MCF 10A (cell line): ENCODE measurements at regions not wholly inside any gene's neighbourhood (a gene's known extent, or its start where the extent isn't known, plus 50 kb on each side); places are given as distances from the start of the nearest gene placed in this dataset.

Experiments
- BruUV-seq: library from RNA; stranded (reverse); fragments of 400-500 nt; replicated peaks from 2 replicates; lab custom pipeline; 2021; lab: Mats Ljungman, UMichigan
- CTCF ChIA-PET: fragments of 300-600 bp; sonication (Branson Sonifier 250); formaldehyde crosslinking; extraction: SDS; loops from one replicate; lab custom pipeline; 2021; ENCODE audit warnings: antibody characterized with exemption, inconsistent platforms; lab: Yijun Ruan, JAX
- POLR2A ChIA-PET: fragments of 300-600, 350-650 bp; sonication (Branson Sonifier 250); formaldehyde crosslinking; extraction: SDS; loops from one replicate; lab custom pipeline; 2020; ENCODE audit warnings: antibody characterized with exemption, inconsistent platforms; lab: Yijun Ruan, JAX
- DNase-seq: peaks from one replicate; pipeline ENCODE4 v3.0.0-alpha.2; 2018; ENCODE audit not compliant: unreplicated experiment
- H3K27ac Mint-ChIP-seq: one replicate; pipeline ENCODE4 v1.8.0; 2022; ENCODE audit warnings: mild to moderate bottlenecking, low read depth, mixed read lengths; ENCODE audit not compliant: unreplicated experiment
- H3K27me3 Mint-ChIP-seq: one replicate; pipeline ENCODE4 v1.8.0; 2022; ENCODE audit warnings: mixed read lengths; ENCODE audit not compliant: insufficient read depth, unreplicated experiment
- H3K36me3 Mint-ChIP-seq: one replicate; pipeline ENCODE4 v1.8.0; 2022; ENCODE audit warnings: mild to moderate bottlenecking, moderate library complexity, mixed read lengths; ENCODE audit not compliant: insufficient read depth, unreplicated experiment
- H3K4me1 Mint-ChIP-seq: one replicate; pipeline ENCODE4 v1.8.0; 2022; ENCODE audit warnings: mixed read lengths; ENCODE audit not compliant: insufficient read depth, unreplicated experiment
- H3K4me3 Mint-ChIP-seq: one replicate; pipeline ENCODE4 v1.8.0; 2022; ENCODE audit warnings: mild to moderate bottlenecking, moderate library complexity, mixed read lengths; ENCODE audit not compliant: unreplicated experiment
- H3K9me3 Mint-ChIP-seq: one replicate; pipeline ENCODE4 v1.8.0; 2022; ENCODE audit warnings: mixed read lengths; ENCODE audit not compliant: unreplicated experiment
- CTCF ChIP-seq: fragments of 200-600 bp; IDR thresholded peaks from one replicate; pipeline ENCODE4 v1.8.0; 2022; ENCODE audit warnings: antibody characterized with exemption, mild to moderate bottlenecking; ENCODE audit not compliant: unreplicated experiment
- intact Hi-C: fragments of 100-400 bp; cut with micrococcal nuclease; formaldehyde crosslinking; loops from 2 replicates; pipeline ENCODE4 v1.14.1; 2022

GRCh38 chr2:71932780-71933466 lies 214.7 kb downstream of the CYP26B1 start:
- H3K9me3 Mint-ChIP-seq = no peaks in the 10 kb centered on the region
- no peak overlapping the region for H3K27ac Mint-ChIP-seq
- no peak overlapping the region for H3K4me3 Mint-ChIP-seq
- CTCF ChIA-PET = interaction anchor here (0.6 to 6.7 kb wide), 7 partner anchors 10 to 758 kb away, joined by 3 to 51 read pairs (median 3); no protein-coding TSS in a partner anchor
- H3K27me3 Mint-ChIP-seq = no peaks in the 10 kb centered on the region
- BruUV-seq = no TSS peak
- no peaks in the 10 kb centered on the region for H3K36me3 Mint-ChIP-seq
- no peak for DNase-seq
- peaks cover 5% of the 10 kb centered on the region for H3K4me1 Mint-ChIP-seq
- intact Hi-C loops = no loop called here
- POLR2A ChIA-PET = no interaction called here
- no peak for TF ChIP-seq CTCF

DNA sequence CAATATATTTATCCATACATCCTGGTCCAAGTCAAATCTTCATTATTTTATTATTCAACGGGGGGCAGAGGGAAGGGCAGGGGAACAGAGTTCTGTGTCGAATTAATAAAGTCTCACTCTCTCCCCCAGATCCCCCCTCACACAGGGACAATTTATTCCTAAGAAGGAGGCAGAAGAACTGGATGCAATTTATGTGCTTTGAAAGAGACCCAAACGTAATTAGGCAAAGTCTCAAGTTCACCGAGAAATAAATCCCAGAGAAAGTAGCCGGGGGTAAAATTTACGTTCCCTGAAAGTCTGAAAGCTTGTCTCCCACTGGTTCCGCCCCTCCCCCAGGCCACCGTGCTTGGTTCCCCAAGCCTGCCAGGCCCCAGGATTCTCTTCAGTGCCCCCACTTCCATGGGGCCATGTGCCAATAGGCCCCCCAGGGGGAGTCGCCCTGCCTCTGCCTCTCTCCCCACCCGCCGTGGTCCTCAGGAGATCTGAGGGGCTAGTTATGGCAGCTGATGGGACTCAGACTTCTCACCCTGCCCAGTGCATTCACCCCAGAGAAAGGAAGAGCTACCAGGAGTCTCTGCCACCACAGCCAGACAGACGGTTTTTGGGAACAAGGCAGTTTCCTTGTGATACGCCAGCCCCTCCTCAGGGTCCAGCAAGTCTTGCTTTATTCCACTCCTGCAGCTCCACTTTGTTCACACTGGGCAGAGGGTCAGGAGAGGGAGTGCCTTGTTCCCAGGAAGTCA lies 215.5 kb downstream of the CYP26B1 start:
- Mint-ChIP-seq H3K9me3 (no peaks in the 10 kb centered on the region), H3K4me1 (peaks cover 5% of the 10 kb centered on the region), H3K27ac (no peak overlapping the region), H3K27me3 (no peaks in the 10 kb centered on the region), H3K4me3 (no peak overlapping the region), H3K36me3 (no peaks in the 10 kb centered on the region)
- intact Hi-C loops = no loop called here
- TF ChIP-seq CTCF = no peak
- no TSS peak for BruUV-seq
- ChIA-PET CTCF (interaction anchor here (0.6 to 6.7 kb wide), 5 partner anchors 9 to 387 kb away, joined by 3 to 51 read pairs (median 3); no protein-coding TSS in a partner anchor), POLR2A (no interaction called here)
- no peak for DNase-seq

DNA sequence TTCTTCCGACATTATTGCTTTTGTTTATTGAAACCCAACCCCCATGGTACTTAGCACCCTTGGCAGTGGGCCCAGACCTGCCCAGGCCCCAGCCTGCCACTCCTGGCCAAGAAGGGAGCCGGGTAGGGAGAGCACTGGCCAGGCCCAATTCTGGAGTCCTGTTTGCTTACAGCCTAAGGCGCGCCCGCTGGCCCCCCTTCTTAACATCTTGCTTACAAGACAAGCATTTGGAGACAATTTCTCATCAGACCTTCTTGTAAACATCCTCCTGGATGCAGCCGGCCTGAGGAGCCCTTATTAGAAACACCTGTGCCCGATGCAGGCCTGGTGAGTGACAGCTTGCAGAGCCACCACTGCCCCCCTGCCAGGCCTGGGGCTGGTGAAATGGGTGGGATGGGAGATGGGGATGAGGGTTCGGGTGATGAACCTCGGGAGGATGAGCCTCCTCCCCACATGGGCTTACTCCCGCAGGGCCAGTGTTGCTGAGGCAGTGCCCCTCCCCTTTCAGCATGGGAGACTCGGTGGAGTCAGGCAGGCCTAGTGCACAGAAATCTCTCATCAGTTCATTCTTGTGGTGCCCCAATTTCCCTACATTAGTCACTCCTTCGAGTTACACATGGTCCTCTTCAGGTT lies 217.5 kb downstream of the CYP26B1 start:
- DNase-seq = peak; percentile 76
- CTCF ChIA-PET = interaction anchor here (0.7 to 1.1 kb wide), 2 partner anchors 31 to 64 kb away, joined by 3 to 5 read pairs; no protein-coding TSS in a partner anchor
- POLR2A ChIA-PET = no interaction called here

More for the DNA sequence above, 217.5 kb downstream of the CYP26B1 start:
- no peak overlapping the region for H3K27ac Mint-ChIP-seq
- H3K27me3 Mint-ChIP-seq = no peaks in the 10 kb centered on the region
- TF ChIP-seq CTCF = no peak
- intact Hi-C loops = no loop called here
- H3K36me3 Mint-ChIP-seq = no peaks in the 10 kb centered on the region
- no TSS peak for BruUV-seq
- no peak overlapping the region for H3K4me3 Mint-ChIP-seq
- no peaks in the 10 kb centered on the region for H3K9me3 Mint-ChIP-seq
- peaks cover 5% of the 10 kb centered on the region for H3K4me1 Mint-ChIP-seq
